ENCODE measurements at regions not wholly inside any gene's neighbourhood (a gene's known extent, or its start where the extent isn't known, plus 50 kb on each side); places are given as distances from the start of the nearest gene placed in this dataset.

- ATAC-seq (no peak), DNase-seq (ENCODE audit: low spot score) (no peak)
Observed at GRCh38 chr11:39304586-39304985, 2154.9 kb downstream of the LRRC4C start.

GRCh38 chr11:39294648-39295047 is 2164.8 kb downstream of the LRRC4C start:
- DNase-seq (ENCODE audit: low spot score) (no peak), ATAC-seq (no peak)

- no peak for ATAC-seq
Observed at GRCh38 chr11:39288011-39288410, 2171.4 kb downstream of the LRRC4C start.

GRCh38 chr11:39268176-39268690 is 2191.2 kb downstream of the LRRC4C start:
- no peak for DNase-seq (ENCODE audit: low spot score)
- ATAC-seq, result no peak

More at GRCh38 chr11:39288011-39288410, 2171.4 kb downstream of the LRRC4C start:
- no peak for DNase-seq (ENCODE audit: low spot score)

GRCh38 chr11:39255648-39256047 is 2203.8 kb downstream of the LRRC4C start:
- ATAC-seq, result no peak
- DNase-seq (ENCODE audit: low spot score), result no peak

GRCh38 chr11:39249566-39250365 is 2209.7 kb downstream of the LRRC4C start:
- no peak for ATAC-seq
- no peak for DNase-seq (ENCODE audit: low spot score)

- ATAC-seq (no peak), DNase-seq (ENCODE audit: low spot score) (no peak)
Observed at GRCh38 chr11:39247570-39248137, 2211.8 kb downstream of the LRRC4C start.

GRCh38 chr11:39239553-39239952 is 2219.9 kb downstream of the LRRC4C start:
- DNase-seq (ENCODE audit: low spot score) (no peak), ATAC-seq (no peak)

GRCh38 chr11:39236916-39237315 is 2222.5 kb downstream of the LRRC4C start:
- DNase-seq (ENCODE audit: low spot score), result no peak
- ATAC-seq, result no peak

- DNase-seq (ENCODE audit: low spot score) (no peak), ATAC-seq (no peak)
Observed at GRCh38 chr11:39221550-39222138, 2237.8 kb downstream of the LRRC4C start.

GRCh38 chr11:39220501-39221230 is 2238.8 kb downstream of the LRRC4C start:
- no peak for ATAC-seq

GRCh38 chr11:39220069-39220468 is 2239.4 kb downstream of the LRRC4C start:
- no peak for DNase-seq (ENCODE audit: low spot score)
- ATAC-seq, result no peak

More at GRCh38 chr11:39220501-39221230, 2238.8 kb downstream of the LRRC4C start:
- DNase-seq (ENCODE audit: low spot score), result no peak

- DNase-seq (ENCODE audit: low spot score), result no peak
- ATAC-seq, result no peak
Observed at GRCh38 chr11:39209981-39210380, 2249.5 kb downstream of the LRRC4C start.

- ATAC-seq, result no peak
- no peak for DNase-seq (ENCODE audit: low spot score)
Observed at GRCh38 chr11:39205236-39205995, 2254.0 kb downstream of the LRRC4C start.

GRCh38 chr11:39192671-39193070 is 2266.8 kb downstream of the LRRC4C start:
- no peak for ATAC-seq
- DNase-seq (ENCODE audit: low spot score), result no peak

- ATAC-seq (no peak), DNase-seq (ENCODE audit: low spot score) (no peak)
Observed at GRCh38 chr11:39190751-39191150, 2268.7 kb downstream of the LRRC4C start.

- ATAC-seq, result no peak
Observed at GRCh38 chr11:39177678-39178077, 2281.8 kb downstream of the LRRC4C start.

GRCh38 chr11:39174965-39175364 is 2284.5 kb downstream of the LRRC4C start:
- DNase-seq (ENCODE audit: low spot score) (no peak), ATAC-seq (no peak)

More at GRCh38 chr11:39177678-39178077, 2281.8 kb downstream of the LRRC4C start:
- DNase-seq (ENCODE audit: low spot score), result no peak

GRCh38 chr11:39174196-39174595 is 2285.3 kb downstream of the LRRC4C start:
- ATAC-seq, result no peak

GRCh38 chr11:39165021-39165420 is 2294.4 kb downstream of the LRRC4C start:
- no peak for ATAC-seq

More at GRCh38 chr11:39174196-39174595, 2285.3 kb downstream of the LRRC4C start:
- DNase-seq (ENCODE audit: low spot score), result no peak

More at GRCh38 chr11:39165021-39165420, 2294.4 kb downstream of the LRRC4C start:
- DNase-seq (ENCODE audit: low spot score), result no peak
